ENCODE measurements at regions not wholly inside any gene's neighbourhood (a gene's known extent, or its start where the extent isn't known, plus 50 kb on each side); places are given as distances from the start of the nearest gene placed in this dataset.

DNA sequence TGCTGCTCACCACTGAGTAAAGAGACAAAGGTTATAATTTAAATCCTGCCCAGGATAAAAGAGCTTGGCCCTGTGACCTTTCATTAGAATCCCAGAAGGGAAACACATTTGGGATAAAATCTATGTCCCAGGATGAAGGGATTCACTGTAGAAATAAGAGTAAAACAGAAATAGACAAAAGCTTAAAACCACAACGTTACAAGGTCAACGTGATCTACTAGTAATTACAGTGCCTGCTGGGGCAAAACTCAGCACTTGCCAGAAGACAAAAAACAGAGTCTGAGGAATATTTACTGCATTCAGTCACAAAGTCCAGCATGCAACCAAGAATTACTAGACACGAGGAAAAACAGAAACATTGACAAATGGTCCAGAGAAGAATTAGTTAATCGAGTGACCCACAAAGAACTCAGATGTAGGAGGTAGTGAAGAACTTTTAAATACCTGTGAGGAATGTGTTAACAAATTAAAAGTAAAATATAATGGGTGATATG lies 982.3 kb downstream of the GATA3 start:
- no peak overlapping the region for H3K4me3 Mint-ChIP-seq
- peaks cover 8% of the 10 kb centered on the region for H3K9me3 Mint-ChIP-seq
- DNase-seq = no peak
- TF ChIP-seq, protein P1, sequence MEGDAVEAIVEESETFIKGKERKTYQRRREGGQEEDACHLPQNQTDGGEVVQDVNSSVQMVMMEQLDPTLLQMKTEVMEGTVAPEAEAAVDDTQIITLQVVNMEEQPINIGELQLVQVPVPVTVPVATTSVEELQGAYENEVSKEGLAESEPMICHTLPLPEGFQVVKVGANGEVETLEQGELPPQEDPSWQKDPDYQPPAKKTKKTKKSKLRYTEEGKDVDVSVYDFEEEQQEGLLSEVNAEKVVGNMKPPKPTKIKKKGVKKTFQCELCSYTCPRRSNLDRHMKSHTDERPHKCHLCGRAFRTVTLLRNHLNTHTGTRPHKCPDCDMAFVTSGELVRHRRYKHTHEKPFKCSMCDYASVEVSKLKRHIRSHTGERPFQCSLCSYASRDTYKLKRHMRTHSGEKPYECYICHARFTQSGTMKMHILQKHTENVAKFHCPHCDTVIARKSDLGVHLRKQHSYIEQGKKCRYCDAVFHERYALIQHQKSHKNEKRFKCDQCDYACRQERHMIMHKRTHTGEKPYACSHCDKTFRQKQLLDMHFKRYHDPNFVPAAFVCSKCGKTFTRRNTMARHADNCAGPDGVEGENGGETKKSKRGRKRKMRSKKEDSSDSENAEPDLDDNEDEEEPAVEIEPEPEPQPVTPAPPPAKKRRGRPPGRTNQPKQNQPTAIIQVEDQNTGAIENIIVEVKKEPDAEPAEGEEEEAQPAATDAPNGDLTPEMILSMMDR (IDR thresholded peaks at IDR 0.05) = no peak
- no peak overlapping the region for H3K27ac Mint-ChIP-seq
- no peaks in the 10 kb centered on the region for H3K36me3 Mint-ChIP-seq (ENCODE audit: low read depth)
- peaks cover 10% of the 10 kb centered on the region for H3K27me3 Mint-ChIP-seq (ENCODE audit: low read depth, poor library complexity)
- no peaks in the 10 kb centered on the region for H3K4me1 Mint-ChIP-seq

DNA sequence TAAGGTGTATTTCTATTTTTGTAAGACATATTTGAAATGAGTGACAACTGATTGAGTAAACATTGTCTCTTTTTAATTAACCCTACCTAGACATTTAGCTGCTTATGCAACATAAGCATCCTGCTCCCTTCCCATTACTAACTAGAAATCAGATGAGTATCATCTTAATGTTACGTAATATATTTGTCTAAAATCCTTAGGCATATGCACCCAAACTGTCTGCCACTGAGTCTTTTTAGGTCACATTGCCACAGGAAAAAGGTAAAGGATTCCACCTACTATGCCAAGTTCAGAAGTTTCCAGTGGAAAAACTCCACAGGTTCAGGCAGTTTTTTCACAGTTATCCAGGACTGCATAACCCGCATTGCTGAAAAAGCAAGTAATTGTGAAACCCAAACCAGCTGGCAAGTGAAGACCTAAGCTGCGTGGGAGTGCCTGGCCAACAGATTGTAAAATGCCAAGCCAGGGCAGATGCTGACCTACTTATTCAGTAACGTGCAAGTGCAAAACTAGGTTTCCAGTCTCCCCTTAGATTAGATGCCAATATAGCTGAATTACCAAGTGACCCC lies 983.7 kb downstream of the GATA3 start:
- H3K27ac Mint-ChIP-seq = no peak overlapping the region
- TF ChIP-seq, protein P1 (IDR thresholded peaks at IDR 0.05) = no peak
- no peak overlapping the region for H3K4me3 Mint-ChIP-seq
- H3K4me1 Mint-ChIP-seq = no peaks in the 10 kb centered on the region
- peaks cover 10% of the 10 kb centered on the region for H3K27me3 Mint-ChIP-seq (ENCODE audit: low read depth, poor library complexity)
- DNase-seq = no peak
- no peaks in the 10 kb centered on the region for H3K36me3 Mint-ChIP-seq (ENCODE audit: low read depth)
- H3K9me3 Mint-ChIP-seq = peaks cover 8% of the 10 kb centered on the region

DNA sequence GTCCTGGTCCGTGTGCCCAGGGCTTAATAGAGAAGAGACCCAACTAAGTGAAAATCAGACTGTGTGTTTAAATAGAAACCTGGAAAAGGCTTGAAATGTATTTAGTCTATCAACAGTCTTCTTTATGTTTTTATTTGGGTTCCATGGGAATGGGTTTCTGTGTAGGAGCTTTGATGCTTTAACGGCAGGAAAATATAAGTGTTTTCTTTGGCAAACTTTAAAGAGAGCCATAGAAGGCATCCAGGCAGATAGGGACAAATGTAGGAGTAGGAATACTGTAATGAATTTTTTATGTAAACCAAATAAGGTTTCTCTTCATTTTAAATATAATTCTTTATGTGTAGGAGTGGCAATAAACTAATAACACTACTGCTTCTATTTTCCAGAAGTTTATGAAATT lies 989.0 kb downstream of the GATA3 start:
- peaks cover 6% of the 10 kb centered on the region for H3K27me3 Mint-ChIP-seq (ENCODE audit: low read depth, poor library complexity)
- H3K4me3 Mint-ChIP-seq = no peak overlapping the region
- TF ChIP-seq, protein P1 (IDR thresholded peaks at IDR 0.05) = no peak
- no peaks in the 10 kb centered on the region for H3K36me3 Mint-ChIP-seq (ENCODE audit: low read depth)
- no peaks in the 10 kb centered on the region for H3K4me1 Mint-ChIP-seq
- no peak for DNase-seq
- peaks cover 20% of the 10 kb centered on the region for H3K9me3 Mint-ChIP-seq
- no peak overlapping the region for H3K27ac Mint-ChIP-seq

DNA sequence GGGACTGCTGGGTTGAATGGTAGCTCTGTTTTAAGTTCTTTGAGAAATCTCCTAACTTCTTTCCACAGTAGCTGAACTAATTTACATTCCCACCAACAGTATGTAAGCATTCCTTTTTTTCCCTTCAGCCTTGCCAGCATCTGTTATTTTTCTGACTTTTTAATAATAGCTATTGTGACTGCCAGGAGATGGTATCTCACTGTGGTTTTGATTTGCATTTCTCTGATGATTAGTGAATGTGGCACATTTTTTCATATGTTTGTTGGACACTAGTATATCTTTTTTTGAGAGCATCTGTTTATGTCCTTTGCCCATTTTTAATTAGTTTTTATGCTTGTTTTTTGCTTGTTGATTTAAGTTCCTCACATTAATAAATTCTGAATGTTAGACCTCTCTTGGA lies 990.8 kb downstream of the GATA3 start:
- H3K4me1 Mint-ChIP-seq = no peaks in the 10 kb centered on the region
- H3K4me3 Mint-ChIP-seq = no peak overlapping the region
- peaks cover 33% of the 10 kb centered on the region for H3K9me3 Mint-ChIP-seq
- H3K27me3 Mint-ChIP-seq (ENCODE audit: low read depth, poor library complexity) = peaks cover 6% of the 10 kb centered on the region
- no peak for DNase-seq
- no peaks in the 10 kb centered on the region for H3K36me3 Mint-ChIP-seq (ENCODE audit: low read depth)
- H3K27ac Mint-ChIP-seq = no peak overlapping the region
- TF ChIP-seq, protein P1 (IDR thresholded peaks at IDR 0.05) = no peak

DNA sequence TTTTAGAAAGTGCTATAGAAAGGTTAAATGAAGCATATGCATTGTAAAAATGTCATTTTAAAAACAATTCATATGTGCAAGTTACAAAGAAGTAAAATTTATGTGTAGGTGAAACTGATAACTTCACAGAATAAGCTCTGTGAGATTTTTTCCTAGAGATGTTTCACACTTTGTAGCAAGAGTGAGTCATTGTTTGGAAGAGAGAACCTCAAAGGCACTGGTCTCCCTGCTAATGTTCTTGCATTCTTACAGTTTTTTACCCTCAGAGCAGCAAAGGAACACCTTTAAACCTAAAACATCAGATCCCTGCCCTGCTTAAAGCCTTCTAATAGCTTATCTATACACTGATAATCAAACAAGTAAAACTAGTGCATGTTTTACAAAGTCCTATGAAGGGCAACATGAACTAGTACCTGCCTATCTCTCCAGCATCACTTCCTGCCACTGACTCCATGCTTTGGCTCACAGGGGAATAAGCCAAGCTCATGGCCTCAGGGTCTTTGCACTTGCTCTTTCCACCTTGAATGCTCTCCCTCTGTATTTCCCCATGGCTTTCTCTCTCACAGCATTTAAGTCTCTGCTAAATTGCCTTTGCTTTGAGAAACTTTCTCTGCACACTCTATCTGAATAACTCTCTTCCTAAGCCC lies 997.0 kb downstream of the GATA3 start:
- H3K9me3 Mint-ChIP-seq = peaks cover 18% of the 10 kb centered on the region
- TF ChIP-seq, protein P1 (IDR thresholded peaks at IDR 0.05) = no peak
- no peak overlapping the region for H3K27ac Mint-ChIP-seq
- no peaks in the 10 kb centered on the region for H3K36me3 Mint-ChIP-seq (ENCODE audit: low read depth)
- no peak overlapping the region for H3K4me3 Mint-ChIP-seq
- H3K27me3 Mint-ChIP-seq (ENCODE audit: low read depth, poor library complexity) = peaks cover 3% of the 10 kb centered on the region
- H3K4me1 Mint-ChIP-seq = no peaks in the 10 kb centered on the region
- DNase-seq = no peak

DNA sequence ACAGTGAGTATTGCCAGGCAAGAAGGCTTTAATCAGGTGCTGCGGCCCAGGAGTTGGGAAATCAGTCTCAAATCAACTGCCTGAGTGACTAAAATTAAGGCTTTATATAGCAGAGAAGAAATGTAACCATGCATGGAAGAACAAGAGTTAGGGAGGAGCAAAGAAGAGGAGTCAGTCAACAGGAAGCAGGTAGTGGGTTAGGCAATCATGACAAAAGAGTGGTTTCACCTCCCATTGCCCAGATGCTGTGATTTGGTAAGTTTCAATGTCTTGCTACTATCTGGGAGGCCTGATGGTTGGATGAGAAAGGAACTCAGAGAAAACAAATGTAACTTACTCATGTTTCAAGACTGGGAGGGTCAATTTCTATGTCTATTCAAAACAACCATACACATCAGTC lies 998.3 kb downstream of the GATA3 start:
- Mint-ChIP-seq H3K36me3 (ENCODE audit: low read depth) (no peaks in the 10 kb centered on the region), H3K9me3 (peaks cover 24% of the 10 kb centered on the region), H3K27ac (no peak overlapping the region), H3K4me3 (no peak overlapping the region), H3K4me1 (no peaks in the 10 kb centered on the region), H3K27me3 (ENCODE audit: low read depth, poor library complexity) (peaks cover 3% of the 10 kb centered on the region)
- no peak for DNase-seq
- TF ChIP-seq, protein P1 (IDR thresholded peaks at IDR 0.05) = no peak

Data from nephron progenitor cell (in vitro differentiated cells).